NCI-H2196 (cell line): ENCODE measurements at regions not wholly inside any gene's neighbourhood (a gene's known extent, or its start where the extent isn't known, plus 50 kb on each side); places are given as distances from the start of the nearest gene placed in this dataset.
"Not testable (repeated sequence)": the region's sequence is repeated elsewhere in the genome, so short reads cannot be mapped to it uniquely, and the experiment has no call there.

Experiments used
- DNase-seq: peaks from one replicate; lab custom pipeline; 2025; ENCODE audit not compliant: unreplicated experiment; lab: John Stamatoyannopoulos, UW

DNA sequence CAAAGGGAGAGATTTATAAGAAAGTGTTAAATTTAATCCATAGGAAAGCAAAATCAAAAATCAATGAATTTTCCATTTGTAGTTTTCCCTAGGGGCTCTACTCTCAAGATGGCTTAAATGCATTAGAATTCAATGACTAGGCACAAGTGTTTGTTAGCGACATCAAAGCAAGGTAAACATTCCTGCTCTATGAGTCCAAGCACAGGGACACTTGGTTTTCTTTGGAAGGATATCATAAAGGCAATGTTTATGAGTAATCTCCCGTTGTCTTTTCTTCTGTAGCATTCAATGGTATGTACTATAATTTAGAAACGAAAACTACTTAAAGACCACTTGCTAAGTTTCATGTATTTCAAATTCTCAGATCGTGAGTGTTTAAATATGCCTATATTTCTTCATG, 54.8 kb upstream of the ZNF717 start:
- DNase-seq: not testable (repeated sequence)

DNA sequence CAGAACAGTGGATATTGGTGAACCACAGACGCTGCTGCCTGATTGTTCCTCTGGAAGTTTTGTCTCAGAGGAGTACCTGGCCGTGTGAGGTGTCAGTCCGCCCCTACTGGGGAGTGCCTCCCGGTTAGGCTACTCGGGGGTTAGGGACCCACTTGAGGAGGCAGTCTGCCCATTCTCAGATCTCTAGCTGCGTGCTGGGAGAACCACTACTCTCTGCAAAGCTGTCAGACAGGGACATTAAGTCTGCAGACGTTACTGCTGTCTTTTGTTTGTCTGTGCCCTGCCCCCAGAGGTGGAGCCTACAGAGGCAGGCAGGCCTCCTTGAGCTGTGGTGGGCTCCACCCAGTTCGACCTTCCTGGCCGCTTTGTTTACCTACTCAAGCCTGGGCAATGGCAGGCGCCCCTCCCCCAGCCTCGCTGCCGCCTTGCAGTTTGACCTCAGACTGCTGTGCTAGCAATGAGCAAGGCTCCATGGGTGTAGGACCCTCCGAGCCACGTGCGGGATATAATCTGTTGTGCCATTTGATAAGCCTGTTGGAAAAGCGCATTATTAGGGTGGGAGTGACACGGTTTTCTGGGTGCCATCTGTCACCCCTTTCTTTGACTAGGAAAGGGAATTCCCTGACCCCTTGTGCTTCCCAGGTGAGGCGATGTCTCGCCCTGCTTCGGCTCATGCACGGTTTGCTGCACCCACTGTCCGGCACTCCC, 65.1 kb upstream of the ZNF717 start:
- DNase-seq: not testable (repeated sequence)

DNA sequence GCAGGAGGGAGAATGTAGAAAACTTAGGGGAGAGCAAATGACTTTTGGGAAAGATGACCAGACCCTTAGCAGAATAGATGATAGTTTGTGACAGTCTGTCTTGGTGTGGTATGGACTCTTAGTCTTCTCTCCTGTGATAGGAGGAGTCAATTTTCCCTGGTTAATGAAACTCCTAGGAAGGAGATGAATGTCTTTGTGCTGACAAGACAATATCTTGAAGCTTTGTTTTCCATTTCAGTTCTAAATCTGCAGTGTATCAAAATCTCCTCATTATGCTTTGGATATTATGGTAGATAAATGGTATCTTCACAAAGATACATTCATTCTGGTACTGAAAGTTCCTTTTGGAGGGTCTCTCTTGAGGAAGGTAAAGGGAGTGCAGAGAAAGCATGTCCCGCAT, 77.8 kb upstream of the ZNF717 start:
- no peak for DNase-seq

DNA sequence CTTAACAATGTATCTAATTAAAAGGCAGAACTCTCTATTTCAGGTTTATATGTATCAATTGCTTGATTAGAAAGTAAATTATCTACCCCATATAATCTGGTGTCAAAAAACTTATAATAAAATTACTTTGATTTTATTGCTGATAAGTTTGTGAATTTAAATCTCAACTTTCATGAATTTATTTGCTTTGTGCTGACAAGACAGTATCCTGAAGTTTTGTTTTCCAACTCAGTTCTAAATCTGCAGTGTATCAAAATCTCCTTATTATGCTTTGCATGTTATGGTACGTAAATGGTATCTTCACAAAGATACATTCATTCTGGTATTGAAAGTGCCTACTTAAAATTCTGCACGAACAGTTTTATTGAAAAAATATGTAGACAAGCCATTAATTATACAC, 78.5 kb upstream of the ZNF717 start:
- no peak for DNase-seq

DNA sequence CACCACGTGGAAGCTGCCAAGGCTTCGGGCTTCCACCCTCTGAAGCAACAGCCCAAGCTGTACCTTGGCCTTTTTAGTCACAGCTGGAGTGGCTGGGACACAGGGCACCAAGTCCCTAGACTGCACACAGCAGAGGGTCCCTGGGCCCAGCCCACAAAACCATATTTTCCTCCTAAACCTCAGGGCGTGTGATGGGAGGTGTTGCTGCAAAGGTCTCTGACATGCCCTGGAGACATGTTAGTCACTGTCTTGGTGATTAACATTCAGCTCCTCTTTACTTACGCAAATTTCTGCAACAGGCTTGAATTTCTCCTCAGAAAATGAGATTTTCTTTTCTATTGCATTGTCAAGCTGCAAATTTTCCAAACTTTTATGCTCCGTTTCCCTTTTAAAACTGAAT, 98.4 kb upstream of the ZNF717 start:
- not testable (repeated sequence) for DNase-seq

DNA sequence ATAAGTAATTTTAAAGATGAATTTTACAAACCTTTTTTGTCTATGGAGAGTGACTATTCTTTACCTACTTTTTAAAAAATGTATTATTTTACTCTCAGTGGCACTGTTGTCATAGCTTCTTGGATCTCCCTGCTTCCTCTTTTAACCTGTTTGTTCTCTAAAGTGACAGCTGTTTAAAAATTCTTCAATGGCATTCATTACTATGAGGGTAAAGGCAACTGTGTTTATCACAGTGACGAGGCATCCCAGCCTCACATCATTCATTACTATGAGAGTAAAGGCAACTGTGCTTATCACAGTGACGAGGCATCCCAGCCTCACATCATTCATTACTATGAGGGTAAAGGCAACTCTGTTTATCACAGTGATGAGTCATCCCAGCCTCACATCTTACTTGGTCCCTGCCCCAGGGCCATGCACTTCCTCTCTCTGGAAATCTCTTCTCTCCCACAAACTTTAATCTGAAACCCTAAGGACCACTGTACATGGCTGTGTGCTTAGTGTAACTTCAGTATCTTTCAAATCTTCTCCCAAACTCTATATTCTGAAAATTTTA, 101.7 kb upstream of the ZNF717 start:
- DNase-seq: no peak

DNA sequence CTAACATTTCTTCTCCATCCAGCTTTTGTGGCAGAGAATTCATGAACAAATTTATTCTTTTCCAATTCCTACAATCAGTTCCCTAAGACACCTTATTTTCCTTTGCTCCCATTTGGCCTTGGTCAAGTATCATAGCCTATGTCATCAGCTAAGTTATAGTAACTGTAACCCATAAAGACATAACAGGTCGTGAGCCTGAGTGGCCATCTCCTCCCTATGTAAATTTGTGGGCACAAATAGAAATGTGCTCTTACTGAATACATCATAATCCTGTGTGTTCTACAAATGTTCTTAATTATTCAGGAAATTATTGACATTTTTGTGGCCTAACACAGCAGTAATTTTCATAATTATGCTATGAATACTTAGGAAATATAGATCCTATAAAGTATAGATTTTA, 108.9 kb upstream of the ZNF717 start:
- DNase-seq: no peak

DNA sequence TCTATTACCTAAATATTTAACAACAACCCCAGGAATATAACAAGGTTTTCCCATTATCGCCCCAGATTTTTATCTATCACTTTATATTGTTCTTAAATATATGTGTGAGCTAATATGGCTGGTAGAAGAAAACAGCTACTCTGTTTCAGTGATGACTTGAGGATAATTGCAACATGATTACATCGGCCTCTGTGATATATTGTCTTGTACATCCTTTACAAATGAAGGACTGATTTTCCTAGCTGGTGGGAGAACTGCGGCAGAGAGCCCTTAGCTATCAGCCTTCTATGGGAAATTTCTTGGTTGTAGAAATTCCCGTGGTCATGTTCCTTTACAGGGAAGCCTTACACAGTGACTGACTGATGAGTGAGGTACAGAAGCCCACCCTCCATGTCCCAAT, 110.9 kb upstream of the ZNF717 start:
- no peak for DNase-seq

DNA sequence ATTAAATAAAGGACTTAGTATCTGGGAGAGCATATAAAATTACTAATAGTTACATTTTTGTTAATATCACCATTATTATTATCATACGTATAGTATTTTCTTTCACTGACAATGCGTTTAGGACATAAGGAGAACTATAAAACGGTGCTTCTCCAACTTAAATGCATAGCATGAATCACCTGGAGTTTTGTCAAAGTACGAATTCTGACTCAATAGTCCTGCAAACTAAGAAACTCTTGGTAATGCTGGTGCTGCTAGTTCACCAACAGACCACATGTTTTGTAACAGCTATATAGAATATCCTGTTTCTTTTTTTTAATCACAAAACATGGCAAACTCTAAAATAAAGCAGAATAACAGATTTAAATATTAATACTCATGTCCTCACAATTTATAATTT, 116.1 kb upstream of the ZNF717 start:
- DNase-seq: not testable (repeated sequence)

DNA sequence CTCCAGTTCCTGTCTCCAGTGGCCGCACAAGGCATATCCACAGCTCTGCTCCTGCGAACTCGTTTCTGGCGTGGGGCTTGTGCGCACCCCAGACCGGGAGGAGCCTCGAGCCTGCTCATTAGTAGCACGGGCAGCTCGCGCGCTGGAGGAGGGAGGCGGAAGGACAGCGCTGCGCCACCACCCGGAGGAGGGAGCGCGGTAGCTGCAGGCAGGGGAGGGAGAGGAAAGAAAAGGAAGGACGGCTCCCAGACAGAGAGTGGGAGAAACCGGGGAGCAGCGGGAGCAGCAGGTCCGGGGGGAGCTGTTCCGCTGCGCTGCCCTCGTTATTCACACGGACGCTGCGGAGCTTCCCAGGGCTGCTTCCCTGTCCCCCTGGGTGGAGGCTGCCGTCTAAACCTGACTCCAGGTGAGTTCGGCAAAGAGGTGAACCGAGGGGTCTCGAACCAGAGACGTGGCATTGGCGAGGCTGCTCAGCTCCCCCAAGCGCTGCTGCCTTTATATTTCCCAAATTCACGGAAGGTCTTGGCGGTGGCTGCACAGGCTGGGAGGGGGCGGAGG, 121.3 kb upstream of the ZNF717 start:
- no peak for DNase-seq

DNA sequence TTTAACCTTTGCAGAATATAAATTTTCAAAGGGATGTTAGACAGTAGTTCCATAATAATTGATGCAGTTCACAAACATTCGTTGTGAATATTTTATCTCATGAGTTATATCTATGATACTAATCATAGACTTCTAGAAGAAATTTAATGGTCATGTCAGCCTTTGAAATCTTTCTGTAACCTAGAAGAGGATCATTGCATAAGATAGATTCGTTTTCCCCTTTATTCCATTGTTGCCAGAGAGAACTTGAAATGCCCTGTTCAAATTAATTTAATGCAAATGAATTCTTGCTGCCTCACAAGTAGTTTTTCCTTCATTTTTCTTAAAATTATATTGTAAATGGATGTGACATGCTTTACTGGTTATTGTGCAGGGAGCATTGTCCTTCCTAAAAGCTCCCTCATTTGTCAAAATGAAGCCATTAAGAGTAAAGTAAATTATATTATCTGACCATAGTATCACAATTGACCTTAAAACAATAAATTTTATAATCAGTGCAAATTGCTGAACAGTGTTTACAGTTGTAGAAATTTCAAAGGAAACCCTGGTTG, 128.5 kb upstream of the ZNF717 start:
- DNase-seq: no peak

DNA sequence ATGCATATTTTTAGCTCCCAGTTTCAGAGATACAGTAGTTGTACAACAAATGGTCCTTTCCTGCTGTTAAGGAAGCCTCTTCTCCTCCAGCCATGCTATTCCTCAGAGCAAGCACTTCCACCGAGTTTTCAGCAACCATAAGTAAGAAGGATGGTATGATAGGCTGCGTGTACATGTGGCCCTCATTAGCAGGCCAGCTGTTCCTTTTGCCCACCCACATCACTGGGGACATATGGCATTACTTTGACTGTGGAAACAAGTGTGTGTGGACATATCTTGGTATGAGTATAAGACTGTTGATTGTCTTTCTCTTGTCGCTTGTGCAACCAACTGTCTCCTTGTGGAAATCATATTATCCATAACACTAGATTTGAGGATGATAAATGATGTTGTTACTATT, 129.4 kb upstream of the ZNF717 start:
- DNase-seq: not testable (repeated sequence)

DNA sequence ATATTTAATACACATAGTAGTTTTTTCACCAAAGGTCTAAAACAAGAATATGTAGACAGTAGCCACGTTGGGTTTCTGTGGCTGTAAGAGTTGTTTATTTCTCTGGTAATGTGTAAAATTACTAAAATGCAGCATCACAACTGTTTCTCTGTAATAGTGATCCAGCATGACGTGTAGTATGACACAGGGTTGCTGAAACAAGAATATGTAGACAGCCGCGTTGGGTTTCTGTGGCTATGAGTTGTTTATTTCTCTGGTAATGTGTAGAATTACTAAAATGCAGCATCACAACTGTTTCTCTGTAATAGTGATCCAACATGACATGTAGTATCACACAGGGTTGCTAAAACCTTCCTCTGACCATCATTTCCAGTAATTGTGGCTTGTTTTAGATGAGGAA, 153.6 kb upstream of the ZNF717 start:
- no peak for DNase-seq

DNA sequence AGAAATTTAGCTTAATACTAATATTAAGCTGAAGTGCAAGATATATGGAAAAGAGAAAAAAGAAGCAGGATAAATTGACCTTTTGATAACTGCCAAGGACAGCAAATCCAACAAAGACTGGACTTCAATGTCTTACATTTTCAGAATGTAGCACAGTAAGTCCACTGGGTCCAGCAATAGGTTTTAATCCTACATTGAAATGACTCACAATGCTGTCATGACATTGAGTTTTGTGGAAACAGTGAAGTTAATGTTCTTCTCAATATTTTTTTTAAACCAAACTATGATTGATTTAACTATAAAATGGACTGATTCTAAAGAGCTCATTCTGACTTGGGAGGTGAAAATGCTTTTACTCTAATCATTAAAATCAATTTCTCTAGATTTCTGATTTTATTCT, 166.6 kb upstream of the ZNF717 start:
- DNase-seq: no peak

DNA sequence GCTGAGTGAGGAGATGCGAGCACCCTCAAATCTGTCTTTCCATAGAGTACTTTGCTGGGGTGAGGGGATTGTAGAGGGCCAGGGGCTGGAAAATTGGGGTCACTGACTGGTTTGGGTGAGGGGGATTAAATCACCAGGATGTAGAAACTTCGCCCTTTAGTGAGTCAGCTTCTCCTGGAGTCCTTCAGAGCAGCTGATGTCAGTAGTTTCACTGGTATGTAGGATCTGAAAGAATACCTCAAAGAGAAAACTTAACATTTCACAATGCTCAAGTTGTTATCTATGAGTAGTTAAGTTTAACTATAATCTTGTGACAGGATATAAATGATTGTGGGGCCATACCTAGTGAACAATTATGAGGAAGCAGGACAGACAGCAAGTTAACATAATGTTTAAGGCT, 174.7 kb upstream of the ZNF717 start:
- not testable (repeated sequence) for DNase-seq

DNA sequence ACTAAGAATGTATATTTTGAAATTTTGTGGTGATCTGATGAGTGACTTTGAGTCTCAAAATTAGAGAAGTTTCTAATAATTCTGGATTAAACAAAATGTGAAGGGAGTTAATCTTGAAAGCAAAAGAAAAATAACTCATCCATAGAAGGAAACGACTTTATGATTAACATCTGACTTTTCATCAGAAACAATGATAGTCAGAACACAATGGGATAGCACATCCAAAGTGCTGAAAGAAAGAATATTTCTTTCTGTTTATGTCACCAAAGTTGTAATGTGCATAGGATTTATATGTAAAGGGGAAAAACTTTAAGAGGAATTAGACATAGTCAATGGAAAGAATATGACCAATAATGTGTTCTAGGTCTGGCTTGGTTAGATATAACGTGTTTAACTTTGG, 176.7 kb upstream of the ZNF717 start:
- not testable (repeated sequence) for DNase-seq

DNA sequence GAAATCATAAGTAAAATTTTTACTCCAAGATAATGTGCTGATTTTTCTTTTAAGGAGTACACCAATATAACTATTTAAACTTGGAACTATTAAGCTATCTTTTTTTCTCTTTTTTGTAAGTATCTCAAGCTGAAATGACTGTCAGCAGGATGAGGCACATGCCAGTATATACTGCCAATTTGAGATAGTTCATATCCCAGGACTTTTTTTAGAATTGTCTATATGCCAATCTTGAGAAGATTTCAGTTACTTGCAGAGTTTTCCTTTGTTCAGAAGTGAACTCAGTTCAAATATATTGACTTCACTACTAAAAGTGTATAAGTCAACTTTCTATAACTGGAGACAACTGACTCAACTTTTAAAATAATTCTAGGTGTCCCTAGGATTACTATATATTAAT, 181.7 kb upstream of the ZNF717 start:
- DNase-seq: no peak

DNA sequence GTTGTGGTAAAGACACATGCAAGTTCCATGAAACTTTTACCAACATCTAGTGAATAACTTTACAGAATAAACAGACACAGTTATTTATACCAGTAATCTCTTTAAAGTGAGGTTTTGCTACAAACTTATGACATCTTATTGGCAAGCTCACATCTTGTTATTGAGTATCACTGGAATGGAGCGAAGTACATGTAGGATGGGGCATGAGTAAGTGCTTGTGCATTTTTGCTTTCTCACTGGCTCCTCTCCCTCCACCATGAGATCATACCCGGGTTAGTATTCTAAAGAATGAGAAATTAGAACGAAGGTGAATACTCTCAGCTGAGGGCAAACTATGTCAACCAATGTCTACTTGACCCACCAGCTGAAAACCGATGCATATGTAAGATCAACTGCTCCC, 193.3 kb upstream of the ZNF717 start:
- no peak for DNase-seq

DNA sequence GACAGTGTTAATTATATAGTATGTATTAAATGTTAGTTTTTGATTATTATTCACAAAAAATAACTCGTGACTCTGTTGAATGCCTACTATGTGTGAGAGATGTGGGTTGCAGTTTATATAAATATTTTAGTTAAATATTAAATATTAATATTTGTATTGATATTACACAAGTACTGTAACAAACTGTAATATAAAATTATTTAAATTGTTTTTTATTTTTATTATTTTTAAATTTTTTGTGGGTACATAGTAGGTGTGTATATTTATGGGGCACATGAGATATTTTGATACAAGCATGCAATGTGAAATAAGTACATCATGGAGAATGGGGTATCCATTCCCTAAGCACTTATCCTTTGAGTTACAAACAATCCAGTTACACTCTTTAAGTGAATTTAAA, 196.1 kb upstream of the ZNF717 start:
- DNase-seq: no peak

DNA sequence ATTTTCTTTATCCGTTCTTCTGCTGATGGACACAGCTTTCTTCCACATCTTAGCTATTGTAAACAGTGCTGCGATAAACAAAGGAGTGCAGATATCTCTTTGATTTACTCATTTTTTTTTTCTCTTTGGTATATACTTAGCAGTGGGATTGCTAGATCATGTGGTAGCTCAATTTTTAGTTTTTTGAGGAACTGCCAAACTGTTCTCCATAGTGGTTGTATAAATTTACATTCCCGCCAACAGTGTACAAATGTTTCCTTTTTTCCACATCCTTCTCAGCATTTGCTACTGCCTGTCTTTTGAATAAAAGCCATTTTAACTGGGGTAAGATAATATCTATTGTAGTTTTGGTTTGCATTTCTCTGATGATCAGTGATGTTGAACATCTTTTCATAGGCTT, 196.8 kb upstream of the ZNF717 start:
- DNase-seq: no peak

DNA sequence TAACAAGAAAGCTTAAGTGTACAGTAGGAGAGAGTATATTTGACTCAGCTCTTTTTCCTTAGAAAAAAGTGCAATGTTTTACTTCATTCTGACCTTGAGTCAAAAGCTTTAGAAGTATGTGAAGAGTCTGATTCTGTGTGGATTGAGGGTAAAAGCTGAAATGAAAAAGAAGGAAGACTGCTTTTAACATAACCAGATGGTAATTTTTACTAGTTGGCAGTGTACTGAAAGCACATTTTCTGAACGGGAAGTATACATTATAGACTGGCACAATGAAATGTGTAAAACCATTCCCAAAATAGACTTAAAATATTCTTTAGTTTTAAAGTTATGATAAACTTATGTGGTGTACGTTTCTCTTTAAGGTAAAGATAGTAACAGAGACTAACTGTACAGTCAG, 197.8 kb upstream of the ZNF717 start:
- DNase-seq: no peak

DNA sequence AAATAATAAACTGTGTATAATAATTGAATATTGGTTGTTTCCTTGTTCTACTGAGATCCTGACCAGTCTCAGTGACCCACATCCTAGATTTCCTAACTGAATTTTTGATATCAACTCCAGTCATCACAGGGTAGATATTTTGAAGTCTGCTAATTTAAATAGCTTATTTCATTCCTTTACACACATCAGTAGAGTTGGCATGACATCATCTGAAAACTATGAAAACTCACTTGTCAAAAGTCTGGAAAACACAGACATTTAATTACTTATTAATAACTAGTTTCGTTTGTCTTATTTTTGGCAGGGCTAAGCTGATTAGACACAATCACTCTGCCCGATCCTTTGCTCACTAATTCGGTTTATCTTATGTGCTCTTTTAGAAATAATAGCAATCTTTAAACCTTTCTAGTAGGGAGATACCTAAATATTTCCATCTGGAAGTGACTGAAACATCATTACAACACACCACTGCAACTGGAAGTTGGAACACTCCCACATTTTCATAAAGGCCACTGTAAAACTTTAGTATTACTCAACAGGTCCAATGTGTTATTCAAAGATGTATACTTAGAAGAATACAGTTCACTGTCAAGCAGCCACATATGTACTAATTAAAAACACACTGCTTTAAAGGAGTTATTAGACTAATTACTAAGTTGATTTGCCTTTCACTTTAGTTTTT, 198.4 kb upstream of the ZNF717 start:
- no peak for DNase-seq
